ENCODE measurements at regions not wholly inside any gene's neighbourhood (a gene's known extent, or its start where the extent isn't known, plus 50 kb on each side); places are given as distances from the start of the nearest gene placed in this dataset.

GRCh38 chr5:72055636-72056035 lies 51.6 kb upstream of the MAP1B start:
- H3K36me3 ChIP-seq (replicated peaks; ENCODE audit: control insufficient read depth, insufficient read depth, low read length), result no peaks in the 10 kb centered on the region
- no peak for DNase-seq
- no peak overlapping the region for H3K4me3 ChIP-seq (ENCODE audit: insufficient read depth, low read depth, low read length)
- peaks cover 2% of the 10 kb centered on the region; the same call in 1 of the 2 replicates for H3K27me3 ChIP-seq (ENCODE audit: control insufficient read depth, insufficient read depth, low read length)
